SHP77 treated with DMSO at 0.1 percent for 48 hours (cell line): ENCODE measurements at regions not wholly inside any gene's neighbourhood (a gene's known extent, or its start where the extent isn't known, plus 50 kb on each side); places are given as distances from the start of the nearest gene placed in this dataset.

ENCODE experiments used
- DNase-seq: peaks from one replicate; lab custom pipeline; 2025; lab: John Stamatoyannopoulos, UW

GRCh38 chr2:133768658-133769435 lies 200.6 kb upstream of the NCKAP5 start:
- no peak for DNase-seq

- DNase-seq = no peak
Observed at GRCh38 chr2:133773854-133774653, 205.8 kb upstream of the NCKAP5 start.

- DNase-seq = no peak
Observed at GRCh38 chr2:133774654-133775015, 206.4 kb upstream of the NCKAP5 start.

- no peak for DNase-seq
Observed at GRCh38 chr2:133776936-133777573, 208.8 kb upstream of the NCKAP5 start.

GRCh38 chr2:133777574-133777960 lies 209.3 kb upstream of the NCKAP5 start:
- no peak for DNase-seq

- DNase-seq = peak; percentile 81
Observed at GRCh38 chr2:133780099-133780996, 212.1 kb upstream of the NCKAP5 start.

GRCh38 chr2:133780997-133781513 lies 212.8 kb upstream of the NCKAP5 start:
- DNase-seq = no peak

GRCh38 chr2:133787207-133787606 lies 218.9 kb upstream of the NCKAP5 start:
- DNase-seq = no peak

- no peak for DNase-seq
Observed at GRCh38 chr2:133787651-133788050, 219.4 kb upstream of the NCKAP5 start.

GRCh38 chr2:133788386-133788785 lies 220.1 kb upstream of the NCKAP5 start:
- no peak for DNase-seq

GRCh38 chr2:133789743-133790142 lies 221.5 kb upstream of the NCKAP5 start:
- no peak for DNase-seq

- DNase-seq = no peak
Observed at GRCh38 chr2:133790711-133791110, 222.4 kb upstream of the NCKAP5 start.

- DNase-seq = no peak
Observed at GRCh38 chr2:133791191-133791590, 222.9 kb upstream of the NCKAP5 start.

GRCh38 chr2:133792223-133792622 lies 224.0 kb upstream of the NCKAP5 start:
- no peak for DNase-seq

GRCh38 chr2:133794114-133794513 lies 225.9 kb upstream of the NCKAP5 start:
- DNase-seq = no peak

GRCh38 chr2:133801946-133802345 lies 233.7 kb upstream of the NCKAP5 start:
- peak; percentile 37 for DNase-seq

GRCh38 chr2:133802409-133803039 lies 234.3 kb upstream of the NCKAP5 start:
- DNase-seq = peak; percentile 37

- DNase-seq = no peak
Observed at GRCh38 chr2:133806564-133806963, 238.3 kb upstream of the NCKAP5 start.

GRCh38 chr2:133809485-133809884 lies 241.2 kb upstream of the NCKAP5 start:
- DNase-seq = no peak

GRCh38 chr2:133810559-133810958 lies 242.3 kb upstream of the NCKAP5 start:
- DNase-seq = no peak
